Lower leg skin (tissue), 4 donors: ENCODE measurements at regions not wholly inside any gene's neighbourhood (a gene's known extent, or its start where the extent isn't known, plus 50 kb on each side); places are given as distances from the start of the nearest gene placed in this dataset.
"Not testable (repeated sequence)": the region's sequence is repeated elsewhere in the genome, so short reads cannot be mapped to it uniquely, and the experiment has no call there.

Experiments
- DNase-seq, 2 donors: peaks; one replicate each; pipeline ENCODE4 v3.0.0-alpha.2; 2019; ENCODE audit warnings: low spot score in 2 of 2
- H3K4me3 ChIP-seq: fragments of 200-600 bp; sonication (generic); 2 replicates; pipeline ENCODE4 v1.5.1; 2017; ENCODE audit warnings: mild to moderate bottlenecking, low read depth; ENCODE audit not compliant: poor library complexity, severe bottlenecking
- POLR2A ChIP-seq, 2 donors: fragments of 450-650 bp; IDR thresholded peaks; one replicate each; pipeline ENCODE4 v1.6.1; 2016 to 2017; ENCODE audit warnings: antibody characterized with exemption in 2 of 2, mild to moderate bottlenecking in 1 of 2, moderate library complexity in 1 of 2
- WGBS, 2 donors: methylation state at CpG; one replicate each; pipeline ENCODE4 v1.1.5; 2018; 5-methylcytosine and 5-hydroxymethylcytosine counted together
- intact Hi-C: fragments of 100-400 bp; cut with DNase I; formaldehyde crosslinking; loops from one replicate; pipeline ENCODE4 v1.15.0; 2023; ENCODE audit warnings: low total_unique reads
- TF ChIP-seq, protein P1 (sequence below), 3 donors: fragments of 450-650 bp; IDR thresholded peaks; one replicate each; pipeline ENCODE4 v1.5.1; 2016; ENCODE audit warnings: antibody characterized with exemption in 3 of 3, mild to moderate bottlenecking in 3 of 3, moderate library complexity in 2 of 3

DNA sequence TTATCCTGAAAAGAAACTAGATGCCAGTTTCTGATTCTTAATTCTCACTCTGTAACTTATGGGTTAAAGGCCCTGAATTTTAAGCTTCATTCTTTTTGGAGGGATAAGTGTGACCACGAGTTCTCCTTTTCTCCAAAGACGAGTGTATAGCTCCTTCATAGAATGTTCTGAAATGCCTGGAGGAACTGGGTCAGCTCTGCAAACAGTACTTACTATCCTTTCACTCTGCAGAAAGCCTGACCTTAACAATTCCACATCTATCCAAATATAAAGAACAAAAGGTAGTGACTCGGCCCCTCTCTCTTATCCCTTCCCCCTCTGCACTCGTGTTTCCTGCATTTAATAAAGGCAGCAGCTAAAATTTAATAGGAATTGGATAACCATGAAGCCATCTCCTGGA lies 150.5 kb downstream of the LYPLAL1 start:
- no peak for DNase-seq
- intact Hi-C loops: no loop called here
- WGBS, 2 donors: 45 to 46% methylated on average over 4 of the region's 4 CpGs
- TF ChIP-seq, protein P1, sequence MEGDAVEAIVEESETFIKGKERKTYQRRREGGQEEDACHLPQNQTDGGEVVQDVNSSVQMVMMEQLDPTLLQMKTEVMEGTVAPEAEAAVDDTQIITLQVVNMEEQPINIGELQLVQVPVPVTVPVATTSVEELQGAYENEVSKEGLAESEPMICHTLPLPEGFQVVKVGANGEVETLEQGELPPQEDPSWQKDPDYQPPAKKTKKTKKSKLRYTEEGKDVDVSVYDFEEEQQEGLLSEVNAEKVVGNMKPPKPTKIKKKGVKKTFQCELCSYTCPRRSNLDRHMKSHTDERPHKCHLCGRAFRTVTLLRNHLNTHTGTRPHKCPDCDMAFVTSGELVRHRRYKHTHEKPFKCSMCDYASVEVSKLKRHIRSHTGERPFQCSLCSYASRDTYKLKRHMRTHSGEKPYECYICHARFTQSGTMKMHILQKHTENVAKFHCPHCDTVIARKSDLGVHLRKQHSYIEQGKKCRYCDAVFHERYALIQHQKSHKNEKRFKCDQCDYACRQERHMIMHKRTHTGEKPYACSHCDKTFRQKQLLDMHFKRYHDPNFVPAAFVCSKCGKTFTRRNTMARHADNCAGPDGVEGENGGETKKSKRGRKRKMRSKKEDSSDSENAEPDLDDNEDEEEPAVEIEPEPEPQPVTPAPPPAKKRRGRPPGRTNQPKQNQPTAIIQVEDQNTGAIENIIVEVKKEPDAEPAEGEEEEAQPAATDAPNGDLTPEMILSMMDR (IDR thresholded peaks at IDR 0.05): no peak
- TF ChIP-seq POLR2A (IDR thresholded peaks at IDR 0.05): no peak
- H3K4me3 ChIP-seq: no peak overlapping the region

GRCh38 chr1:219323426-219323825 lies 149.7 kb downstream of the LYPLAL1 start:
- TF ChIP-seq, protein P1 (IDR thresholded peaks at IDR 0.05): no peak
- no peak for TF ChIP-seq POLR2A (IDR thresholded peaks at IDR 0.05)
- H3K4me3 ChIP-seq: no peak overlapping the region
- no peak for DNase-seq
- WGBS, 2 donors: 67 to 81% methylated on average over 3 of the region's 3 CpGs
- intact Hi-C loops: no loop called here

GRCh38 chr1:219322766-219323165 lies 149.1 kb downstream of the LYPLAL1 start:
- intact Hi-C loops: no loop called here
- WGBS, 2 donors: 90 to 94% methylated on average over 3 of the region's 3 CpGs
- TF ChIP-seq POLR2A (IDR thresholded peaks at IDR 0.05): no peak
- TF ChIP-seq, protein P1 (IDR thresholded peaks at IDR 0.05): no peak
- DNase-seq: no peak
- no peak overlapping the region for H3K4me3 ChIP-seq

DNA sequence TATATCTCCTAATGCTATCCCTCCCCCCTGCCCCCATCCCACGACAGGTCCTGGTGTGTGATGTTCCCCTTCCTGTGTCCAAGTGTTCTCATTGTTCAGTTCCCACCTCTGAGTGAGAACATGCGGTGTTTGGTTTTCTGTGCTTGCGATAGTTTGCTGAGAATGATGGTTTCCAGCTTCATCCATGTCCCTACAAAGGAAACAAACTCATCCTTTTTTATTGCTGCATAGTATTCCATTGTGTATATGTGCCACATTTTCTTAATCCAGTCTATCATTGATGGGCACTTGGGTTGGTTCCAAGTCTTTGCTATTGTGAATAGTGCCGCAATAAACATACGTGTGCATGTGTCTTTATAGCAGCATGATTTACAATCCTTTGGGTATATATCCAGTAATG lies 146.9 kb downstream of the LYPLAL1 start:
- intact Hi-C loops, DNase-seq, H3K4me3 ChIP-seq: not testable (repeated sequence)
- 95 to 98% methylated on average over 5 of the region's 5 CpGs for WGBS, 2 donors

- no peak for TF ChIP-seq POLR2A (IDR thresholded peaks at IDR 0.05)
- TF ChIP-seq, protein P1 (IDR thresholded peaks at IDR 0.05): no peak
- WGBS, 2 donors: 90 to 97% methylated on average over 4 of the region's 4 CpGs
- intact Hi-C loops: no loop called here
- no peak for DNase-seq
- H3K4me3 ChIP-seq: no peak overlapping the region
Observed at GRCh38 chr1:219318826-219319225, 145.1 kb downstream of the LYPLAL1 start.

GRCh38 chr1:219317762-219318353 lies 144.2 kb downstream of the LYPLAL1 start:
- no peak for DNase-seq
- TF ChIP-seq, protein P1 (IDR thresholded peaks at IDR 0.05): no peak
- no peak overlapping the region for H3K4me3 ChIP-seq
- intact Hi-C loops: no loop called here
- 70 to 74% methylated on average over 3 of the region's 3 CpGs for WGBS, 2 donors
